Heart left ventricle (tissue), 16 donors: ENCODE measurements at regions not wholly inside any gene's neighbourhood (a gene's known extent, or its start where the extent isn't known, plus 50 kb on each side); places are given as distances from the start of the nearest gene placed in this dataset.

Experiments
- ATAC-seq, 4 donors: fragments of 200-7000 bp; cut with Tn5 transposase; one replicate each; pipeline ENCODE4 v1.9.1; 2020 to 2022; ENCODE audit warnings: moderate library complexity in 4 of 4, mild to moderate bottlenecking in 3 of 4, moderate number of reproducible peaks in 1 of 4
- DNase-seq, 5 donors: peaks; one replicate each; pipeline ENCODE4 v3.0.0-alpha.2; 2020
- H3K27ac ChIP-seq, 12 donors: fragments of 200-600 bp; sonication (generic) in 4 of 12; one replicate each; pipeline versions ENCODE4 v1.5.0 to v1.8.0; 2016 to 2022; ENCODE audit warnings: mild to moderate bottlenecking in 2 of 12
- H3K27me3 ChIP-seq, 9 donors: fragments of 200-600 bp; sonication (generic) in 2 of 9; one replicate each; pipeline versions ENCODE4 v1.5.1 to v1.8.0; 2016 to 2022; ENCODE audit warnings: mild to moderate bottlenecking in 3 of 9
- H3K36me3 ChIP-seq, 9 donors: fragments of 200-600 bp; sonication (generic) in 2 of 9; one replicate each; pipeline versions ENCODE4 v1.5.0 to v1.8.0; 2018 to 2022; ENCODE audit warnings: mild to moderate bottlenecking in 2 of 9
- H3K4me1 ChIP-seq, 12 donors: fragments of 200-600 bp; sonication (generic) in 4 of 12; one replicate each; pipeline versions ENCODE4 v1.5.0 to v1.8.0; 2016 to 2022; ENCODE audit warnings: mild to moderate bottlenecking in 3 of 12
- H3K4me3 ChIP-seq, 12 donors: fragments of 200-600 bp; sonication (generic) in 4 of 12; one replicate each; pipeline versions ENCODE4 v1.5.0 to v1.8.0; 2017 to 2022; ENCODE audit warnings: mild to moderate bottlenecking in 9 of 12, moderate library complexity in 4 of 12
- H3K9me3 ChIP-seq, 12 donors: fragments of 200-600 bp; sonication (generic) in 4 of 12; one replicate each; pipeline versions ENCODE4 v1.5.0 to v1.8.0; 2016 to 2022; ENCODE audit warnings: mild to moderate bottlenecking in 1 of 12
- CTCF ChIP-seq, 12 donors: fragments of 200-600 bp; sonication (generic) in 4 of 12; IDR thresholded peaks; one replicate each; pipeline versions ENCODE4 v1.5.0 to v1.8.0; 2018 to 2022; ENCODE audit warnings: antibody characterized with exemption in 12 of 12, mild to moderate bottlenecking in 5 of 12
- POLR2A ChIP-seq, 2 donors: fragments of 450-650 bp; IDR thresholded peaks; one replicate each; pipeline ENCODE4 v1.6.1; 2017; ENCODE audit warnings: antibody characterized with exemption in 2 of 2, mild to moderate bottlenecking in 2 of 2, moderate library complexity in 2 of 2
- WGBS, 4 donors: extraction: QIAGEN DNeasy Blood & Tissue Kit in 2 of 4; methylation state at CpG; one replicate each; pipeline versions ENCODE4 v1.1.5 to v1.1.7; 2013 to 2018; 5-methylcytosine and 5-hydroxymethylcytosine counted together
- intact Hi-C, 10 donors: fragments of 100-400 bp; cut with DNase I; formaldehyde crosslinking; loops; one replicate each; pipeline versions ENCODE4 v1.11.1 to v1.14.2; 2022
- donor health status: ischemic (EF 13 %, LVEDD 7.1; RV severe dilation, severe dysfunction).
- donor health status: healthy with polysubstance abuse.
- donor health status: DM: no; HTN: yes; CAD: no.
- donor health status: DM: no; HTN: no; CAD: no.
- donor health status: ischemic (EF 25% LVEDD 6.9; RV normal size, moderate dysfunction).
- donor health status: ischemic (EF 25% LVEDD 5.7; RV mildly dilated, moderate dysfunction).
- donor health status: healthy.
- donor health status: DM: yes; HTN: yes; CAD: no.
- donor health status: ischemic (EF 35%, LVEDD 5.7; RV mildly dilated, moderate dysfunction).
- donor health status: nonischemic (EF 11% LVEDD 7.7; RV severe dilation, severe dysfunction).
- donor health status: DM: yes; HTN: yes; CAD: no.
- donor health status: PGD.
- donor health status: ischemic (EF 29% LVEDD 5.4; RV normal size, mild dysfunction).
- donor health status: nonischemic (EF 23%, LVEDD 6.1; RV moderate dilation, normal function).

- ATAC-seq, result no peak
- 95 to 99% (median 97%) methylated on average over 6 of the region's 6 CpGs for WGBS, 4 donors
- no peaks in the 10 kb centered on the region for H3K27me3 ChIP-seq
- H3K4me3 ChIP-seq, result no peak overlapping the region
- peaks cover 0 to 19% (median 2%) of the 10 kb centered on the region in 12 donors for H3K9me3 ChIP-seq
- H3K4me1 ChIP-seq, result peaks cover 0 to 31% (median 28%) of the 10 kb centered on the region in 12 donors
- DNase-seq, result no peak
- no peak overlapping the region for H3K27ac ChIP-seq
- intact Hi-C loops, result no loop called here
- TF ChIP-seq CTCF (IDR thresholded peaks at IDR 0.05), result no peak
- no peak for TF ChIP-seq POLR2A (IDR thresholded peaks at IDR 0.05)
- peaks cover 0 to 4% (median 0%) of the 10 kb centered on the region in 9 donors for H3K36me3 ChIP-seq
Measured at GRCh38 chr5:116355819-116356601, 218.6 kb downstream of the SEMA6A start.

GRCh38 chr5:116354699-116355098 is 219.9 kb downstream of the SEMA6A start:
- intact Hi-C loops, result no loop called here
- Histone ChIP-seq H3K27me3 (no peaks in the 10 kb centered on the region), H3K36me3 (peaks cover 0 to 4% (median 0%) of the 10 kb centered on the region in 9 donors), H3K27ac (no peak overlapping the region), H3K4me3 (no peak overlapping the region), H3K4me1 (peaks cover 0 to 18% (median 15%) of the 10 kb centered on the region in 12 donors), H3K9me3 (peaks cover 0 to 19% (median 2%) of the 10 kb centered on the region in 12 donors)
- DNase-seq, result no peak
- no peak for TF ChIP-seq POLR2A (IDR thresholded peaks at IDR 0.05)
- TF ChIP-seq CTCF (IDR thresholded peaks at IDR 0.05), result no peak
- no peak for ATAC-seq

GRCh38 chr5:116347657-116348056 is 227.0 kb downstream of the SEMA6A start:
- Histone ChIP-seq H3K27me3 (no peaks in the 10 kb centered on the region), H3K4me1 (no peaks in the 10 kb centered on the region), H3K9me3 (peaks cover 0 to 13% (median 0%) of the 10 kb centered on the region in 12 donors), H3K27ac (no peak overlapping the region), H3K36me3 (no peaks in the 10 kb centered on the region), H3K4me3 (no peak overlapping the region)
- intact Hi-C loops, result no loop called here
- ATAC-seq, result no peak
- TF ChIP-seq POLR2A (IDR thresholded peaks at IDR 0.05), result no peak
- no peak for TF ChIP-seq CTCF (IDR thresholded peaks at IDR 0.05)
- 90 to 94% (median 90%) methylated on average over 1 of the region's 1 CpG for WGBS, 4 donors
- no peak for DNase-seq

- Histone ChIP-seq H3K9me3 (peaks cover 0 to 15% (median 0%) of the 10 kb centered on the region in 12 donors), H3K27ac (peak overlapping the region in 2 of 12 donors; percentile 41 to 59), H3K36me3 (no peaks in the 10 kb centered on the region), H3K4me3 (no peak overlapping the region), H3K27me3 (no peaks in the 10 kb centered on the region), H3K4me1 (no peaks in the 10 kb centered on the region)
- ATAC-seq (peak; percentile 29 to 88 (median 58)), DNase-seq (peak in 4 of 5 donors; percentile 30 to 58 (median 38))
- TF ChIP-seq POLR2A (IDR thresholded peaks at IDR 0.05) (no peak), CTCF (IDR thresholded peaks at IDR 0.05) (no peak)
- 43 to 64% (median 51%) methylated on average over 4 of the region's 4 CpGs for WGBS, 4 donors
- intact Hi-C loops, result no loop called here
Measured at GRCh38 chr5:116343961-116344360, 230.7 kb downstream of the SEMA6A start.
